ENCODE measurements at regions not wholly inside any gene's neighbourhood (a gene's known extent, or its start where the extent isn't known, plus 50 kb on each side); places are given as distances from the start of the nearest gene placed in this dataset.

GRCh38 chr5:50574121-50574520 is 92.3 kb upstream of the PARP8 start:
- no peak for TF ChIP-seq POLR2A (IDR thresholded peaks at IDR 0.05)
- TF ChIP-seq, protein P1, sequence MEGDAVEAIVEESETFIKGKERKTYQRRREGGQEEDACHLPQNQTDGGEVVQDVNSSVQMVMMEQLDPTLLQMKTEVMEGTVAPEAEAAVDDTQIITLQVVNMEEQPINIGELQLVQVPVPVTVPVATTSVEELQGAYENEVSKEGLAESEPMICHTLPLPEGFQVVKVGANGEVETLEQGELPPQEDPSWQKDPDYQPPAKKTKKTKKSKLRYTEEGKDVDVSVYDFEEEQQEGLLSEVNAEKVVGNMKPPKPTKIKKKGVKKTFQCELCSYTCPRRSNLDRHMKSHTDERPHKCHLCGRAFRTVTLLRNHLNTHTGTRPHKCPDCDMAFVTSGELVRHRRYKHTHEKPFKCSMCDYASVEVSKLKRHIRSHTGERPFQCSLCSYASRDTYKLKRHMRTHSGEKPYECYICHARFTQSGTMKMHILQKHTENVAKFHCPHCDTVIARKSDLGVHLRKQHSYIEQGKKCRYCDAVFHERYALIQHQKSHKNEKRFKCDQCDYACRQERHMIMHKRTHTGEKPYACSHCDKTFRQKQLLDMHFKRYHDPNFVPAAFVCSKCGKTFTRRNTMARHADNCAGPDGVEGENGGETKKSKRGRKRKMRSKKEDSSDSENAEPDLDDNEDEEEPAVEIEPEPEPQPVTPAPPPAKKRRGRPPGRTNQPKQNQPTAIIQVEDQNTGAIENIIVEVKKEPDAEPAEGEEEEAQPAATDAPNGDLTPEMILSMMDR (IDR thresholded peaks at IDR 0.05): no peak

Data from heart left ventricle (tissue), 13 donors.